ENCODE measurements at regions not wholly inside any gene's neighbourhood (a gene's known extent, or its start where the extent isn't known, plus 50 kb on each side); places are given as distances from the start of the nearest gene placed in this dataset.
"Not testable (repeated sequence)": the region's sequence is repeated elsewhere in the genome, so short reads cannot be mapped to it uniquely, and the experiment has no call there.

DNA sequence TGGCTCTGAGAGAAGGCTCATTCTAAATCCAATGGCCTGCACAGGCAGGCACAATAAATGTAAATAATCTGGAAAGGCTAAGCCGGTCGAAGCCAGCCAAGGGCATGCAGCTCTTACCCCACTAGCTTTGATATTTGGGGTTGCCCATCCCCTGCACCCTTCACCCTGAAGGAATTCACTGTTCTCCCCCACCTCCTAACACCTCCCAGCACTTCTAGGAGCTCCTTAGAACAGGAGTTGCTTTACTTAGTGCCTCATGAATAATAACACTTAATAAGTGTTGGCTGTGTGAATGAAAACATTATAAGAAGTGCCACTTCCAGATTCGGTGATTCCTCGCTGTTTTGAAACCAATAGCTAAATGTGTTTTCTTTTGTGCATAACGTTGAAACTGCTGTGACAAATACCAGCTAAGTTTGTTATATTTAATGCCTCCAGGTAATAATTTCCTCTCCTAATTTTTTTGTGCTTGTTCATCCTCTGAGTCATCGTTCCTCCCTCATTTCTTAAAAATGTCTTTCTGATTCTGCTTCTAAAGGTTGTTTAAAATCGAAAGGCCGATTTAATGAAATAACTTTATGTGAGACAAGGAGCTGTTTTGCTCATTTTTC is 458.8 kb downstream of the METTL4 start:
- DNase-seq (ENCODE audit: low read depth), result no peak

DNA sequence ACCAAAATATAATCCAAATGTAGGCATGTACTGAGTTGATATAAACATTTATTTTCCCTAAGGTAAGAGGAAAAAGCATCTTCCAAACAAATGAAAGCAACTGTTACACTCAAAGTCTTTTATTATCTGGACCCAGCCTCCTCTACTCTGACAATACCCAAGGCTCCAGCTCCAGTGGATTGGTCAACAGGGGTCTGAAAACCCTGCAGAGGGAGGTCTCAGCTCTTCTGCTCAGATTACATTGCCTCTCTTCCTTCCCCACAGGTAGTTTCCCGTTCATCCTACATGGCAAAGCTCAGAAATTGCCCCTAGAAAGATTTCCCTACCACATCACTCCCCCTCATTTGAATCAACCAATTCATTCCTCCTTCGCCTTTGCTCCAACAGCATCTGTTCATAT is 457.0 kb downstream of the METTL4 start:
- DNase-seq (ENCODE audit: low read depth), result no peak

DNA sequence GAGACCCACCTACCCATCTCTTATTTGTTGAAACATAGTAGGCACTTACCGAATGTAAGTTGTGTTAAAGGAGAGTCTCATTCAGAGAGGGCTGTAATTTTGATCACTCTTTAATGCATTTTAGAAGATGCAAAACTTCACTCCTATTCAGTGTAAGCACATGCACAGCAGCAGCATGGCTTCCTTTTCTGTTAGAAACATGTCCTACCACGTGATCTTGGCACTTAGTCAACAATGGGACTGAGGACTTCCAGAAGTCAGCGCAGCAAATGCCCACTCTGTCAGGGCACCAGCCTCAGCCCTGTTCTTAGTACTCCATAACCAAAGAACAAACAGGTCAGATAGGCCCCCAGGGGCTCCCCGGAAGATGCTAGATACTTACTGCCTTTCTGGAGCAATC is 456.5 kb downstream of the METTL4 start:
- DNase-seq (ENCODE audit: low read depth), result no peak

DNA sequence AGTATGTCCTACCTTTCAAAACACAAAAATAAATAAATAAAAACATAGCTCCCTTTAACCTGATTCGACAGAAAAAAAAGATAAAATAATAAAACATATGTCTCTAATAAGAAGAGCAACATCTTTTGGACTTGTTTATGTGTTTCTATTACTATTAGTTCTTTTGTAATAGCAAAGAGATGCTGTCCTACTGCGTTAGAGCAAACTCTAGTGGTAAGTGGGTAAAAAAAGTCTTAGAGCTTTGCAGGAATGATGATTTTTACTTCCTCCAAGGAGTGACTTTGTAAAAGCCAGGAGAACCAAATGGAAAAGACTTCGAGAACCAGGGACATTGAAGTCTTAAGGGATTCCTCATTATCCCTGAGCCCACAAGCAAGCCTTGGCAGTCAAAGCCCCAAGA is 450.1 kb downstream of the METTL4 start:
- DNase-seq (ENCODE audit: low read depth), result no peak

DNA sequence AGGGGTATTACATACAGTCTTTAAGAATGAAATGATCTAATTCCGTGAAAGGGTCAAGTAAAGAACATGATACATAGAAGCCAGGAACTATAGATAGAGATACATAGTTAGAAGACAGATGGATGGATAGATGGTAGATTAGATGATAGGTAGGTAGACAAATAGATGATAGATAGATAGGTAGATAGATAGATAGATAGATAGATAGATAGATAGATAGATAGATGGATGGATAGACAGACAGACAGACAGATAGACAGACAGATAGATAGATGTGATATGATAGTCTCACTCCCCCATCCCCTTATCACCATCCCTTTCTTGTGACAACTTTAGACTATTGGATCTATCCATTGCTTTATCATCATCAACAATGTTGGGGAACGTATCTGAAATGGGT is 448.2 kb downstream of the METTL4 start:
- no peak for DNase-seq (ENCODE audit: low read depth)

DNA sequence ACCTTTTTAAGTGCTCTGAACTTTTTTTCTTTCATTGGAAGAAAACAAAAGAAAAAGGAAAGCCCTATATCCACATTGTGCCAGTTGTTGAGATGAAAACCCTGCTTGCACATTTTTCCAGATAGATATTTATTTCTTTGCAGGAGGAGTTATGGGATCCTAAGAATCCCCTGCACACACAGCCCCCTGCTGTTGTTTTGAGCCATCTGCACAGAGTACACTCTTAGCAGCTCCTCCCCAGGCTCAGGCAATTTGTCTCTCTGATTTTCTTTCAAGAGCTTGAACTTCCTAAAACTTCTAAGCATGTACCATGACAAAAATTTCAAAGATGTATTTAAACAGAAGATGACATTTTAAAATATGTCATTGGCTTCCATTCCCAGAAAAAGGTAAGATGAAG is 436.9 kb downstream of the METTL4 start:
- DNase-seq (ENCODE audit: low read depth), result no peak

DNA sequence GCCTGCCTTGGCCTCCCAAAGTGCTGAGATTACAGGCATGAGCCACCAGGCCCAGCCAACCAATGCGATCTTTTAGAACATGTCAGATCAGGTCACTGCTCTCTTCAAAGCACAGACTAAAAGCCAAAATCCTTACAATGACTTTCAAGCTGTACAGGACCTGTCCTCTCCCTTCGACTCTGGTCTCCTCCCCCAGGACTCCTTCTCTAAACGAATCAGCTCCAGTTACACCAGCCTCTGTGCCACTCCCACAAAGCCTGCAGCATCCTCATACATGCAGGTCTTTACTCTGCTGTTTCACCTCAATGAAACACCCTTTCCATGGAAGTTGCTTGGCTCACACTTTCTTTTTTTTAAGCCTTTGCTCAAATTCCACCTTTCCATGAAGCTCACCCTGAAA is 436.0 kb downstream of the METTL4 start:
- no peak for DNase-seq (ENCODE audit: low read depth)

DNA sequence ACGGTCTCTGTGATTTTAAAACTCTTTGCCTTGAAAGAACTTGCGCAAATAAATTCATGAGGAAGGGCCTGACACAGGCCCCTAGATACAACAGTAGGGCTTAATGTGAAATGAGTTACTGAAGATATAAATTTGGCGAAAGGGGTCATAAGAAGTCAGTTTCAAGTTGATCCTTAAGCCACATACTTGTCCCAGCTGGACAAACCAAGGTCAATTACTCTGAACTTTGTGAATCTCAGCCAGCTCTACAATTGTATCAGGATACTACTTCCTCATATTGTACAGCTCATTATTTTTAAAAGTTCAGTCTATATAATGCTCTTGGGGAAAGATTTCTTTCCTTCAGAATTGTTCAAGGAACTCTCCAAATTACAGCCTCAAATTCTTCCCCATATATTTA is 432.8 kb downstream of the METTL4 start:
- DNase-seq (ENCODE audit: low read depth), result no peak

DNA sequence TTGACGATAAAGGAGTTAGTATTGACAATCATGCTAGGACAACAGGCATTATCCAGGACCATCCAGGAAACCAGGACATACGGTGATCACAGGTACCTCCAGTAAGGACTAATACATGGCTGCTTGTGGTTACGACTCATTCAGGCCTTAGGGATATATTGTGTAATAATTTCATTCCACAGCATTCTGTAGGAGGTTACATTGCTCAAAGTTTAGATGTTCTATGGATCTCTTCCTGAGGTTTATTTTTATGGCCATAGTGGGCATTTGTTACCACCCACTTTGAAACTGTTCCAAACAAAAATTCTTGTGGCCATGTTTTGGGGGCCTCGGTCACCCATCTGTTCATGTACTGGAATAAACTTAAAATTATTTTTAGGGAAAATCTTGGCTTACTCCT is 431.6 kb downstream of the METTL4 start:
- no peak for DNase-seq (ENCODE audit: low read depth)

DNA sequence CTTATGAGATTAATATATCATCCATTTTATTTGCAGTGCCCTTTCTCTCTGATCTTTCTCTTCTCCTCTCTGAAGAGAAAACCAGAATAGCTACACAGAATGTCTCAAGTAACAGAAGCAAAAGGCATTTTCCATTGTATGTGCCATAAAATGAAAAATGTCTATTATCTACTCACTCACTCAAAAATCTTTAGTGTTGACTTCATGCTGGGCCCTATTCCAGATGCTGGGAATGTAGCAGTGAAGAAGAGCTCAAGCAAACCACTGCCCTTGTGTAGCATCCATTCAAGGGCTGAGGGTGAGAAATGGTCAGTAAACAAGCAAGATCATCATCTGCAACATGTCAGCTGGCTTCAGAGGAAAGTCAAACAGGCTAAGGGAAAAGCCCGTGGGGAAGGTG is 427.7 kb downstream of the METTL4 start:
- no peak for DNase-seq (ENCODE audit: low read depth)

DNA sequence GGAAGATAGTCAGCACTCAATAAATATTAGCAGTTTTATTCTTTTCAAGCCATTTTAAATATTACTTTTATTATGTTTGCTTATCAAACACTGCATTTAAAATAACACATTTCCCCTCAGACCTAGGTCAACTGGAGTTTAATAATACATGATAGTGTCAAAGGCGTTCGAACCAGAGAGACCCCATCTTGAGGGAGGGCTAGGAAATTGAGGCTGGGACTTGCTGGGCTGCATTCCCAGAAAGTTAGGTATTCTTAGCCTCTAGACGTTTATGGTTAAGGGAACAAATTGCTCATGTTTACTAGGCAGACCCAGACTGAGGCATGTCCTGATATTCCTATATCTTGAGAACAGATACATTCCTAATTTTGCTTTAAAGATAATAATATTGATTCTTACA is 426.5 kb downstream of the METTL4 start:
- DNase-seq (ENCODE audit: low read depth), result no peak

DNA sequence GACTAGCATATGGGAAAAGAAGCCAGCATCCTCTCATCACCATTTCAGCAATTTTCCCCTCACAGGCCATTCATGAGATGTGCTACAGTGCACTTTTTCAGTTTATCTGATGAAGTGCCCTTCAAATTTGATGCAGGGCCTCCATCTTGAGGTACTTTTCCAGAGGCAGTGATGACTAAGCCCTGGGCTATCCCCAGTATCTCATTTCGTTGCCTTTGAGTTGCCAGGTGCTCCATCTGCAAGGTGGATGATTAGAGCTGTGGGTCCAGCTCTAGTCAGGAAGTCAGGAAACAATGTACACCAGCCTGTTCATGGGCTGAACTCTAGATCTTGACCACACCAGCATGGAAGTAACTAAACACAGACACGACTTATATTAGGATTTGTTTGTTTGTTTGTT is 425.2 kb downstream of the METTL4 start:
- DNase-seq (ENCODE audit: low read depth), result no peak

DNA sequence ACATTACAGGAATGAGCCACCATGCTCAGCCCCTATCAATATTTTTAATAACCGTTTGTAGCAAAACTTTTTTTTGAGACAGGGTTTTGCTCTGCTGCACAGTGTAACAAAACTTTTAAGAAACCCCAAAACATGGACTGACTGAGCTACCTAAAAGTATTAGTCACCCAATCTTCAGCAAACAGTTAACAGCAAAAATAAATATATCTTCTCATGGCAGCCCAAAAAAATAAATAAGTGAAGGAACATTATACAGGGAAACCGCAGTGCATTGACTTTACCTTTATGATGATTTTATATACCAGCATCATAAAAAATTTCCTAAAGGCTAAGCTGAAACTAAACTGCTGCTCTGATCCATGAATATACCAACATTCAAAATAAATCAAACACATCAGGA is 424.6 kb downstream of the METTL4 start:
- DNase-seq (ENCODE audit: low read depth), result no peak

DNA sequence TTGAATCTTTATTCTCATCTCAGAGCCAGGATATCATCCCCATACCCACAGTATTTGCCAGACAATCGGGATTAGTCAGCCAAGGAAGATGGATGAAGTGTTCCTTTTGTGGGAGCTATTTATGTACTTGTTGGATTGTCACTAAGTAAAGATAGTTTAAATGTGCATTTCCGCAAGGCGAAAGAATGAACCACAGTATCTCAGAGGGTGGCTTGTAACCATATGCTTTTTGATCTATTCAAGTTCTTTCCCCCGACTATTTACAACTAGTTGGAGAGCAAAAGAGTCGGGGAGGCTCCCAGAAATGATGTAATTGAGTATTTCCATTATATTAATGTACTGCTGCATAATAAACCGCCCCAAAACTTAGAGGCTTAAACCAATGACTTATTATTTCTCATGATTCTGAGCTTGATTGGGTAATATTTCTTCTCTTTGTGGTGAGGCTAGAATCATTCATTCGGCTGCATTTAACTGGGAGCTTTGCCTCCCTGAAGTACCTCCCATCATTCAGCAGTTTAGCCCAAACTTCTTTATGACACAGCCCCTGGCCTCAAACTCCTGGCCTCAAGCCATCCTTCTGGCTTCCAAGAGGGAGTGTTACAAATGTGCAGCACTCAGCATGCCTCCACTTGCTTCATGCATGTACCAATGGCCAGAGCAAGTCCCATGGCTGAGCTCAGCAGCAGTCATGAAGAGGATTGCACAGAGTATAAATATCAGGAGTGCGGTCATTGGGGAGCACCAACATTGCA is 423.7 kb downstream of the METTL4 start:
- DNase-seq (ENCODE audit: low read depth), result no peak

DNA sequence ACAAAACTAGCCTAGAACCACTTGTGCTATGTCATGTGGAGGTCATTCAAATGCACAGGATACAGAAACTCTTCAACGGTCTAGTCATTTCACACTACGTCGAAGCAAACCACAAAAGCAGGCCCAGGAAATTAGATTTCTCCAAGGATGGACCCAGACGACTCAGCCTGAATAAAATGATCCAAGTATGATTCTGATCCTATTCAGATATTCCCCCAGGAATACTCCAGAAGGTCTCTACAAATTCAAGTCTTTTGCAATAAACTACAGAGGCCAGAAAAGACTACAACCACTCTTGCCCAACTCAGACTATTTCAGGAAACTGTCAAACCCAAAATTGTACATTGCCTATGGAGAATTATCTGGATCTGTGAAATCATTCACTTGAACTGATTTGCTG is 422.5 kb downstream of the METTL4 start:
- DNase-seq (ENCODE audit: low read depth), result no peak

DNA sequence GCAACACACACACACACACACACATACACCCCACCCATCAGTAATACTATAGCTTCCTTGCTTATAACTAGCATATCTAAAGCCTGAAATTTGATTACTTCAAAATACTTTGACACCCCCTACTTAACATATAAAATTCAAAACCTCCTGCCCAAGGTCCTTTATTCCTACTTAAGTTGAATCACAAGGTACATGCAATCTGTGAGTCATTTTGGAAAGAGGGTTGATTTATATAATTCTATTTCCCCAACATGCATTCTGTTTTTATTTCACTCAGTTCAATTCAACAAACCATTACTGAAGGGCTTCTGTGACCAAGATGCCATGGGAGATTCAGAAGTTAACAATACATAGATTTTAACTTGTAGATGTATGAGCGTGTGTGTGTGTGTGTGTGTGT is 420.7 kb downstream of the METTL4 start:
- DNase-seq (ENCODE audit: low read depth), result no peak

DNA sequence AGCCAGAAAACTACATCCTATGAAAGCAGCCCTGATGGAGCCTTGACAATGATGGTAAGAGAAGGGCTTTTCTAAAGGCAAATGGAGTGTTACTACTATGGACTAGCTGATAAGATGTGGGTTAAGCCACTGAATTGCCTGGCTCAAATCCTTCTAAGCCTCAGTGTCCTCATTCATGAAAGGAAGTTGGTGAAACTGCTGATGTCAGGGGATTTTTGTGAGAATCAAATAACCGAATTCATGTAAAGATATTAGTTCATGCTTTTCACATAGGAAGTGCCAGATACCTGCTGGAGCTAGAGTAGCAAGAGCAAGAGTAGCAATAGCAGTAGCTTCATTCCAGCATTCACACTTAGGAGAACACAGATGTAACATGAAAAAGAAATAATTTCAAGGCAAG is 417.0 kb downstream of the METTL4 start:
- DNase-seq (ENCODE audit: low read depth), result no peak

DNA sequence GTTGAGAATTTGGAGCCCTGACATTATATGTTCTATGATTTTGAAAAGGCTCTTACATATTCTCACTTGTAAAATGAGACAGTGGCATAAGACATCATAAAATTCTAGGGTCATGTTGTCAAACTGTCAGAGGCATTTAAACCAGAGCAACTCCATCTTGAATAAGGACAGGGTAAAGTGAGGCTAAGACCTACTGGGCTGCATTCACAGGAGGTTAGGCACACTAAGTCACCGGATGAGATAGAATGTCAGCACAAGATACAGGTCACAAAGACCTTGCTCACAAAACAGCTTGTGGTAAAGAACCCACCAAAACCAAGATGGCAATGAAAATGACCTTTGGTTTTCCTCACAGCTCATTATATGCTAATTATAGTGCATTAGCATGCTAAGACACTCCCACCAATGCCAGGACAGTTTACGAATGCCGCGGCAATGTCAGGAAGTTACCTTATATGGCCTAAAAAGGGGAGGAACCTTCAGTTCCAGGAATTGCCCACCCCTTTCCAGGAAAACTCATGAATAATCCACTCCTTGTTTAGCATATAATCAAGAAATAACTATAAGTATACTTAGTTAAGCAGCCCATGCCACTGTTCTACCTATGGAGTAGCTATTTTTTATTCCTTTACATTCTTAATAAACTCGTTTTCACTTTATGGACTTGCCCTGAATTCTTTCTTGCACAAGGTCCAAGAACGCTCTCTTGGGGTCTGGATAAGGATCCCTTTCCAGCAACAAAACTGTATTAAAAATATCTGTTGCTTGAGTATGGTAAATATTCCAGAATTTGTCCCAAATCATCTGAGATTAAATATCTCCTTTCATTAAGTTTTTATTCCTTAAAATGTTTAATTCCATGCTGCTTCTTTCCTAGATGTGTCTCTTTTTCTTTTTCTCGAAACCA is 406.4 kb downstream of the METTL4 start:
- DNase-seq (ENCODE audit: low read depth), result no peak

DNA sequence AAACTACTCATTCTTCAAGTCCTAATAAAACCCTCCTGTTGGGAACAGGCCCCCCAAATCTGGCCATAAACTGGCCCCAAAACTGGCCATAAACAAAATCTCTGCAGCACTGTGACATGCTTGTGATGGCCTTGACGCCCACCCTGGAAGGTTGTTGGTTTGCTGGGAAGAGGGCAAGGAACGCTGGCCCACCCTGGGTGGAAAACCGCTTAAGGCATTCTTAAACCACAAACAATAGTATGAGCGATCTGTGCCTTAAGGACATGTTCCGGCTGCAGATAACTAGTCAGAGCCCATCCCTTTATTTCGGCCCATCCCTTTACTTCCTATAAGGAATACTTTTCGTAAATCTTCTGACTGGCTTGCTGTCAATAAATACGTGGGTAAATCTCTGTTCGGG is 404.4 kb downstream of the METTL4 start:
- not testable (repeated sequence) for DNase-seq (ENCODE audit: low read depth)

DNA sequence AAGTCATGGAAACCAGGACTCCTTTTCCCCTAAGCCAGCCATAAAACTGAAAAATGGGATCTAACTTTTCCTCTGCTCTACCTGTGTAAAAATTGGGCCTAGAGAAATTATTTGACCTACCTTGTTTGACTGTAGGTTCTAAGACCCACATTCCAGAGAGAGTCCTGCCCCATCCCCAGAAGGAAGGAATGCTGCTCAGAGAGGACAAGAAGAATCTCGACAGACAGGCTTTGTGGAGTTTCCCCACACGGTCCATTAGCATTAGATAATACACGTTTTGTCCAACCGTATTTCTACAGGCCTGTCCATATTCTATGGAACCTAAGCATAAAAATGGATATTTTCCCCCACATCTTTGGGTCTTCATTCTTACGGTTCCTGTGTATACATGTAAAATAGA is 403.3 kb downstream of the METTL4 start:
- no peak for DNase-seq (ENCODE audit: low read depth)

DNA sequence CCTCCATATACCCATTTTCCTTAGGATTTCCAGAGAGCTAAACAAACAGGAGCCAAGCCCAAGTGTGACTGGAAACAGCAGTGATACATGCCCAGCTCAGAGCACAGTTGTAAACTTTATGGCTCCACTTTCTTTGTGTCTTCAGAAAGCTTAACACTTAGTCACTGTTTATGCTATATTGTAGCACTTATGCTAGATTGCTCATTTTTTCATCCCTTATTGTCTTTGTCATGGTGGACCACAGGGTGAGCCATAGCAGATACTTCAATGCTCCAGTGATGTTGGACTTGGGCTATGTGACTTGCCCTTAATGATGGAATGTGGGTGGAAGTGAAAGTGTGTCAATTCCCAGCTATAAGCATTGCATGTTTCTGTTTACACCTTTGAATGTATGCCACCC is 401.6 kb downstream of the METTL4 start:
- DNase-seq (ENCODE audit: low read depth), result no peak

DNA sequence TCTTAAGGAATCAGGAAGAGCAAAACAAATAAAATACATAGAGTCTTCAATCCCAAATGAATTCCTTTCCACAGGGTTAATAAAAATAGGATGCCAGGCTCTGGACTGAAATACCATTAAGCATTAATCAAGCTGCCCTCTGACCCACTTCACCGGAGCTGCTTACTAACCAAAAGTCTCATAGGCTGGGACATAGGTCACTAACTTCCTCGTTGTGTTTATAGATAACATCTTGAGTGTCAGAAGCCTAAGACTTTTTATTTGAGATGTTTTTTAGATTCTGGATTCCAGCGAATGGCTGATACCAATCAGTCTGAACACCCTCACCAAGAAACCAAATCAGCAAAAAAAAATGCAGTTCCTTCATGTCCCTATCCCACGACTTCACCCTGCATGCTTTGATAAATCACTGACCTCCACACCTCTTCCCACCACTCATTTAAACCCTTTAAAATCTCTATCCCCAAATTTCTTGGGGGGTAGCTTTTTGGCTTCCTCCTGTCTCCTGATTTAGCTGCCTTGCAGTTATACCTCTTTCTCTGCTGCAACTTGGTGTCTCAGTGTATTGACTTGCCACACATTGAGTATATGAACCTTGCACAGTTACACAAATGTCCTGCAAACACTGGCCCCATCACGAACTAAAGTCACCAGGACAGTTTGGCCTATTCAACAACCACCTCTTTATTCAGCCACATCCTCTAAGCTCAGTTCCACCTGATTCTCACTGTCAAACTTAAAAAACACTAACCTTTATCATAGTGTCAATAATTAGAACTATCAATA is 399.3 kb downstream of the METTL4 start:
- DNase-seq (ENCODE audit: low read depth), result no peak
